GM15510 (cell line): ENCODE measurements at regions not wholly inside any gene's neighbourhood (a gene's known extent, or its start where the extent isn't known, plus 50 kb on each side); places are given as distances from the start of the nearest gene placed in this dataset.

ENCODE experiments used
- POLR2A ChIP-seq: IDR thresholded peaks from 3 replicates; pipeline ENCODE4 v1.6.1; 2011; ENCODE audit warnings: borderline replicate concordance; ENCODE audit not compliant: insufficient read length; ENCODE audit errors: extremely low read depth

DNA sequence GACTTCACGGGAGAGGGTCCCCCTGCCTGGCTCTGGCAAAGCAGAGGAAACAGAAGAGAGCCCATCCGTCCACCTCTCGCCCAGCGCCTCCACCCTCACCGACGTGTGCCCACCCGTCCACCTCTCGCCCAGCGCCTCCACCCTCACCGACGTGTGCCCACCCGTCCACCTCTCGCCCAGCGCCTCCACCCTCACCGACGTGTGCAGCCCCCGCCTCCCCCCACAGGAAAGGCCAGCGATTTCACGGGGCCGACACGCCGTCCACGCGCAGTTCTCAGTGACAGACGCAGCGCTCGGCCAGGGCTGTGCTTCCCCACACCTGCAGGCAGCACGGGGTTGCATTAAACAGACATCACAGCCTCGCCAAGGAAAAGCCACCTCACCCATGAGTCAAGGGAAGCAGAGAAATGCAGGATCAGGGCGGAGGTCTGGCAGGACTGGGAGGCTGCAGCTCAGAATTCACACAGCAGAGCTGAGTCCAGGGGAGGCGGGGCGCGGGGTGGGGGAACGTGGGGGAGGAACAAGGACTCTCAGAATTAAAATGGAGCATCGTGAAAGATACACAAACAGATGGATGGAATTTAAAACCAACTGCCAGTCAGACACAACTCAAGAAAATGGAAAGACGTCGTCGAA, 377.7 kb downstream of the BRD1 start:
- no peak for TF ChIP-seq POLR2A

GRCh38 chr22:49449377-49449776, 378.3 kb downstream of the BRD1 start:
- TF ChIP-seq POLR2A: no peak

GRCh38 chr22:49448526-49448925, 379.1 kb downstream of the BRD1 start:
- TF ChIP-seq POLR2A: no peak

- TF ChIP-seq POLR2A: no peak
These were observed 379.8 kb downstream of the BRD1 start for GRCh38 chr22:49447837-49448236.

DNA sequence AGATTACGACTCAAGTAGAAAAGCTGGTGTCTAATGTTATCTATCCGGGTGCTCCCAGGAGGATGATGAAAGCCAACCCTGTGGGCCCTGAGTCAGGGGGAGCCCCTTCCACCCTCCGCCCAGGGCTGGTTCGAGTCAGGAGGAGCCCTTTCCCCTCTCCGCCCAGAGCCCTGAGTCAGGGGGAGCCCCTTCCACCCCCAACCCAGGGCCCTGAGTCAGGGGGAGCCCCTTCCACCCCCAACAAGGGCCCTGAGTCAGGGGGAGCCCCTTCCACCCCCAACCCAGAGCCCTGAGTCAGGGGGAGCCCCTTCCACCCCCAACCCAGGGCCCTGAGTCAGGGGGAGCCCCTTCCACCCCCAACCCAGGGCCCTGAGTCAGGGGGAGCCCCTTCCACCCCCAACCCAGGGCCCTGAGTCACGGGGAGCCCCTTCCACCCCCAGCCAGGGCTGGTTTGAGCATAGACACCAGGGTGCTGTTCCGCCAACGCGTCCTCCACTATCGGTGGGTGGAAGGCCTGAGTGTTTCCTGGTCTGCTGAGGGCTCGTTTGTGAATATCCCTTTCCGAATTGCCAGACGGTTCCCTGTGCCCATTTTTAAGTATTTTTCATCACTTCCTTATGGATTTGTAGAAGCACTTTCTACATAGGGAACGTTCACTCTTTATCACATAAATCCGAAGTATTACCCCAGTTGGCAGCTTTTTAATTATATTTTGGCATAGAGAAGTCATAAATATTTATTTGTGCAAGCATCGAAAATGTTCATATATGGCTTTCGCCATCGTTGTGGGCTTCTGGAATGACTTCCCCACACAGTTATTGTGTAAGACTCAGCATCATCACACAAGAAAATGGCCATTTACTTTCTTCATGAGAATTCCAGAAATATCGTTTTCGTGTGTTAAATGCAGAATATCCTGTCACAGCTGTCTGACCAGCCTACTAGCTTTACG, 380.6 kb downstream of the BRD1 start:
- no peak for TF ChIP-seq POLR2A

- no peak for TF ChIP-seq POLR2A
These were observed 381.4 kb downstream of the BRD1 start for GRCh38 chr22:49446145-49446758.

DNA sequence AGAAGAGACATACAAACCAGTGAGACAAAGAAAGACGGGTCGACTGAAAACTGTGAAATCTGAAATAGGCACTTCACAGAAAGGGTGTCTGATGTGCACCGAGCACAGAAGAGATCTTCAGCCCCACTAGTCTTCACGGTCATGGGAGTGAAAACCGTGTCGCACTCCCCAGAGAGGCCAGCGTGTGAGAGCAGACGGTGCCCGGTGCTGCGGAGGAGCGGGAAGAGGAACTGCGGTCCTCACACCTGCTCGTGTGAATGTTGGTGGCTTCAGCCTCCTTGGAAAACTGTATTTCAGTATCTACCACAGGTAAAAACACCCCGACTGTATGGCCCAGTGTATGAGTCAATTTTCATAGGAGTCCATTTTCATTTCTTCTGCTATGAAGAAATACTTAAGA, 382.9 kb downstream of the BRD1 start:
- no peak for TF ChIP-seq POLR2A

DNA sequence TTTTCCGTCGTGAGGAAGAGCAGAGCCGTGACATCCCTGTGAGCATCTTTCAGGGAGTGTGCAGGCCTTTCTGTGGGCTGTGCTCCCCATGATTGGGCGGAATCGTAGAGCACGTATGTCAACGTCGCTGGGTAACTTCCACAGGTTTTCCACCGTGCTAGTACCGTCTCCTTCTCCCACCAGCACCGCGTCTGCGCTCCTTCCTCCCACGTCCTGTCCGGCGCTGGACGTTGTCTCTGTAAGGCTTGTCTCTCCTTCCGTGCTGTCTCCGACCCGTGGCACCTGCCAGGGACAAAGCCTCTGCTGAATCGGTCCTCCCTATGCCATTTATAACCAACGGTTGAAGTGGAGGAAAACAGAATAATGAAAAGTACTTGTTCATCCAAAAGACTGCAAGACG, 386.7 kb downstream of the BRD1 start:
- no peak for TF ChIP-seq POLR2A

DNA sequence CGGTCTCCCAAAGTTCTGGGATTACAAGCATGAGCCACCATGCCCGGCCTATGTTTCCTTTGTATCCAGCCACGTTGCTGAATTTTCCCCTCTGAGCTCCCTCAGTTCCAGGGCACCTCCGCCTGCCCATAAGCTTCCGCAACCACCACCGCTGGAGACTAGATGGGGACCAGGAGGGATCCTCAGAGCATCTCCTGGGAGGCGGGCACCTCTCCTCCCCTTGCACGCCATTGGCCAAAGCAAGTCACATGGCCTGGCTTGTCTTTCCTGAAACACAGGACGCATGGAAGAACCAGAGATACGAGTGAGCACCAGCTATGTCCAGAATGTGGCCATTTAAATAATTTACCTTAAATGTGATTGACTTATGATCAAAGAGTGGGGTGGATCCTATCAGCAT, 388.3 kb downstream of the BRD1 start:
- TF ChIP-seq POLR2A: no peak

- TF ChIP-seq POLR2A: no peak
These were observed 389.7 kb downstream of the BRD1 start for GRCh38 chr22:49437956-49438355.

DNA sequence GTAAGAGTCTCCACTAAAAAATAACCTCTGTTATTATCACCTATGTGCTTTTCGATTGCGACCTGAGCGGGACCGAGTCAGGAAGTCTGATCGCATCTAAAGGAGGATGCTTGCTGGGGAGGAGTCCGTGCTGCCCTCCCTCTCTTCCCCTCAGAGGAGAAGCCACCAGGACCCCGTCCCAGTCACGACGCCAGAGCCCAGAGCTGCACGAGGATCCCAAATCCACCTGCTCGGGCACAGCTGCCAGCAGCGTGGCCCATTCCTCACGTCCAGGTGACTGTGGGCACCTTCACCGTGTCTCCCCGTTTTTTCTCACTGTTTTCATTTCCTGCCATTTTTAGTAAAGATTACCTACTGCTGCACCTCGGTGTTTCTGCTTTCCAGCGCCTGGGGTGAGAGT, 390.3 kb downstream of the BRD1 start:
- TF ChIP-seq POLR2A: no peak

GRCh38 chr22:49436056-49436455, 391.6 kb downstream of the BRD1 start:
- TF ChIP-seq POLR2A: no peak

- no peak for TF ChIP-seq POLR2A
These were observed 392.1 kb downstream of the BRD1 start for GRCh38 chr22:49435596-49435995.

- TF ChIP-seq POLR2A: no peak
These were observed 393.7 kb downstream of the BRD1 start for GRCh38 chr22:49433717-49434611.
